ENCODE measurements at regions not wholly inside any gene's neighbourhood (a gene's known extent, or its start where the extent isn't known, plus 50 kb on each side); places are given as distances from the start of the nearest gene placed in this dataset.

DNA sequence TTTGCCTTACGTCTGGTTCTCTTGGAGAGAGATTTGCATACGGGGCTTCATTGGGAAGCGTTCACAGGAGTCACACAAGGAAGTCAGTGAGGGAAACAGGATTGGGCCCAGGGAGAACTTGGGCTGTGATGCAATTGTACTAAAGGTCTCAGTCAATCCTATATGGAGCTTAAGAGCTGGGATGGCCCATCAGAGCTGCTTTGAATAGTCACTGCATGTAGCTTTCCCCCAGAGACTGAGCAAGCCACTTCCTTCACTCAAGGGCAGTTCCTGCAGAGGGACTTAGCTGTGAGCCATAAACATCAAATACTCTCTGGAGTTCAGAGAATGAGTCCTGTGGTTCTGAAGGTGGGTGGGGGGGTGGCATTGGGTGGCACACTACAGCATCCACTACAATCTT, 605.4 kb downstream of the MED13L start:
- TF ChIP-seq EP300 (IDR thresholded peaks at IDR 0.05) (no peak), POLR2AphosphoS5 (IDR thresholded peaks at IDR 0.05) (no peak), POLR2A (IDR thresholded peaks at IDR 0.05) (no peak)
- TF ChIP-seq, protein P1, sequence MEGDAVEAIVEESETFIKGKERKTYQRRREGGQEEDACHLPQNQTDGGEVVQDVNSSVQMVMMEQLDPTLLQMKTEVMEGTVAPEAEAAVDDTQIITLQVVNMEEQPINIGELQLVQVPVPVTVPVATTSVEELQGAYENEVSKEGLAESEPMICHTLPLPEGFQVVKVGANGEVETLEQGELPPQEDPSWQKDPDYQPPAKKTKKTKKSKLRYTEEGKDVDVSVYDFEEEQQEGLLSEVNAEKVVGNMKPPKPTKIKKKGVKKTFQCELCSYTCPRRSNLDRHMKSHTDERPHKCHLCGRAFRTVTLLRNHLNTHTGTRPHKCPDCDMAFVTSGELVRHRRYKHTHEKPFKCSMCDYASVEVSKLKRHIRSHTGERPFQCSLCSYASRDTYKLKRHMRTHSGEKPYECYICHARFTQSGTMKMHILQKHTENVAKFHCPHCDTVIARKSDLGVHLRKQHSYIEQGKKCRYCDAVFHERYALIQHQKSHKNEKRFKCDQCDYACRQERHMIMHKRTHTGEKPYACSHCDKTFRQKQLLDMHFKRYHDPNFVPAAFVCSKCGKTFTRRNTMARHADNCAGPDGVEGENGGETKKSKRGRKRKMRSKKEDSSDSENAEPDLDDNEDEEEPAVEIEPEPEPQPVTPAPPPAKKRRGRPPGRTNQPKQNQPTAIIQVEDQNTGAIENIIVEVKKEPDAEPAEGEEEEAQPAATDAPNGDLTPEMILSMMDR (IDR thresholded peaks at IDR 0.05): no peak
- Histone ChIP-seq H3K4me3 (no peak overlapping the region), H3K4me1 (no peaks in the 10 kb centered on the region), H3K36me3 (no peaks in the 10 kb centered on the region), H3K9me3 (no peaks in the 10 kb centered on the region), H3K27me3 (no peaks in the 10 kb centered on the region), H3K27ac (no peak overlapping the region)
- DNase-seq (no peak), ATAC-seq (ENCODE audit: low FRiP score in 2 of 2) (no peak)
- WGBS, 2 donors: 69 to 70% methylated on average over 3 of the region's 3 CpGs

- ATAC-seq (ENCODE audit: low FRiP score in 2 of 2) (no peak), DNase-seq (no peak)
- H3K27me3 ChIP-seq: no peaks in the 10 kb centered on the region
- H3K27ac ChIP-seq: no peak overlapping the region
- no peaks in the 10 kb centered on the region for H3K36me3 ChIP-seq
- no peak for TF ChIP-seq EP300 (IDR thresholded peaks at IDR 0.05)
- TF ChIP-seq, protein P1 (IDR thresholded peaks at IDR 0.05): no peak
- TF ChIP-seq POLR2A (IDR thresholded peaks at IDR 0.05): no peak
- TF ChIP-seq POLR2AphosphoS5 (IDR thresholded peaks at IDR 0.05): no peak
- no peaks in the 10 kb centered on the region for H3K9me3 ChIP-seq
- 74 to 90% methylated on average over 5 of the region's 5 CpGs for WGBS, 2 donors
- H3K4me3 ChIP-seq: no peak overlapping the region
- no peaks in the 10 kb centered on the region for H3K4me1 ChIP-seq
These were observed 606.6 kb downstream of the MED13L start for GRCh38 chr12:115670869-115671268.

DNA sequence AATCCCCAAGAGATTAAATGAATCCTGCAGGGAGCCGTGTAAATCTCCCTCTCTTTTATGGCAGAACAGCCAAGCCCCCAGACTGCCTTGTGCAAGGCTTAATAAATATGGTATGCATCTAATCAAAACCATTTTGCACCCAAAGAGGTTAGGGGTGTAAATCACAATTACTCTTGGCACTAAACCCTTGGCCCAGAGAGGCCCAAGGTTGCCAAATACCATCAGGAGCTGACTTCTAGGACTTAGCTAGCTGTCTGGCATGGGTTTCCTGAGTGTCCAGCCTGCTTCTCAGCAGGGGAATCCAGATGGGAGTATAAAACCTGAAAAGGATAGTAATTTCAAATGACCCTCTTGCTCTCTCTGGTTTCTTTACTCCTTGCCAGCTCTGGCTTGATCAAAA, 610.4 kb downstream of the MED13L start:
- no peak for TF ChIP-seq POLR2A (IDR thresholded peaks at IDR 0.05)
- no peak for TF ChIP-seq POLR2AphosphoS5 (IDR thresholded peaks at IDR 0.05)
- TF ChIP-seq, protein P1 (IDR thresholded peaks at IDR 0.05): no peak
- TF ChIP-seq EP300 (IDR thresholded peaks at IDR 0.05): no peak
- Histone ChIP-seq H3K4me1 (no peaks in the 10 kb centered on the region), H3K4me3 (no peak overlapping the region), H3K9me3 (no peaks in the 10 kb centered on the region), H3K36me3 (no peaks in the 10 kb centered on the region), H3K27me3 (no peaks in the 10 kb centered on the region), H3K27ac (no peak overlapping the region)
- DNase-seq: no peak
- no peak for ATAC-seq (ENCODE audit: low FRiP score in 2 of 2)
- 63 to 81% methylated on average over 1 of the region's 1 CpG for WGBS, 2 donors

GRCh38 chr12:115666168-115666567, 611.3 kb downstream of the MED13L start:
- no peaks in the 10 kb centered on the region for H3K27me3 ChIP-seq
- no peak for TF ChIP-seq POLR2A (IDR thresholded peaks at IDR 0.05)
- TF ChIP-seq, protein P1 (IDR thresholded peaks at IDR 0.05): no peak
- TF ChIP-seq EP300 (IDR thresholded peaks at IDR 0.05): no peak
- TF ChIP-seq POLR2AphosphoS5 (IDR thresholded peaks at IDR 0.05): no peak
- no peaks in the 10 kb centered on the region for H3K36me3 ChIP-seq
- no peak overlapping the region for H3K27ac ChIP-seq
- DNase-seq (no peak), ATAC-seq (ENCODE audit: low FRiP score in 2 of 2) (peak in 1 of 2 donors; percentile 54)
- no peaks in the 10 kb centered on the region for H3K9me3 ChIP-seq
- no peak overlapping the region for H3K4me3 ChIP-seq
- H3K4me1 ChIP-seq: peaks cover 0 to 6% (median 4%) of the 10 kb centered on the region in 4 donors

DNA sequence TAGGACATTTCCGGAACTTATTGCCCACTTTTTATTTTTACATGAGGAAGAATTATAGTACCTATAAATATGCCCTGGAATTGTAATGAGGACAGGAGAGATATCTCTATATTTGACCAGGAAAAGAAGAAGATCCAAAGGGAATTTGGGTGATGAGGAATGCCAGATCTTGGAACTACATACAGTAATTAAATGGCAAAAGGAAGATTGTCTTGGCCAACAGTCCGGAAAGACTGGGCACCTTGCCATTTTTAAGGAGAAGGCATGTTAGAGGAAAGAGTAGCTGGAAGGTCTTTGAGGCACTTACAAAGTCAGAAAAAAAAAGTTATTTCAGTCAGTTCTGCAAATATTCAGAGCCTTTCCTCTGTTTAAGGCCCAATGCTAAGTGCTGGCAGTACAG, 616.4 kb downstream of the MED13L start:
- no peaks in the 10 kb centered on the region for H3K27me3 ChIP-seq
- H3K4me3 ChIP-seq: no peak overlapping the region
- H3K27ac ChIP-seq: peak overlapping the region in 3 of 4 donors; percentile 10 to 67 (median 49)
- no peak for ATAC-seq (ENCODE audit: low FRiP score in 2 of 2)
- no peak for DNase-seq
- WGBS, 2 donors: 41 to 43% methylated on average over 2 of the region's 2 CpGs
- no peaks in the 10 kb centered on the region for H3K9me3 ChIP-seq
- H3K4me1 ChIP-seq: peaks cover 0 to 15% (median 10%) of the 10 kb centered on the region in 4 donors
- TF ChIP-seq EP300 (IDR thresholded peaks at IDR 0.05): no peak
- no peak for TF ChIP-seq POLR2A (IDR thresholded peaks at IDR 0.05)
- TF ChIP-seq, protein P1 (IDR thresholded peaks at IDR 0.05): no peak
- no peak for TF ChIP-seq POLR2AphosphoS5 (IDR thresholded peaks at IDR 0.05)
- no peaks in the 10 kb centered on the region for H3K36me3 ChIP-seq

Measured in upper lobe of left lung (tissue), 6 donors.